A549 (cell line): ENCODE measurements at regions not wholly inside any gene's neighbourhood (a gene's known extent, or its start where the extent isn't known, plus 50 kb on each side); places are given as distances from the start of the nearest gene placed in this dataset.

ENCODE experiments used
- ATAC-seq, 2 experiments: fragments of 200-7000 bp in 1 of 2; fragments of >200 bp in 1 of 2; cut with Nextera tagmentation in 1 of 2; cut with Tn5 transposase in 1 of 2; 3 replicates each; pipeline versions ENCODE4 v1.8.0 to v1.9.1; 2018 to 2020; ENCODE audit warnings: mild to moderate bottlenecking in 1 of 2, moderate library complexity in 1 of 2
- CTCF ChIA-PET: fragments of 300-600 bp; sonication (Branson Sonifier 250); formaldehyde crosslinking; extraction: SDS; loops from one replicate; lab custom pipeline; 2021; ENCODE audit warnings: antibody characterized with exemption, inconsistent platforms; lab: Yijun Ruan, JAX
- POLR2A ChIA-PET: fragments of 350-600 bp; formaldehyde crosslinking; extraction: SDS; loops from one replicate; lab custom pipeline; 2021; ENCODE audit warnings: antibody characterized with exemption, inconsistent platforms; lab: Yijun Ruan, JAX
- DNase-seq, 2 experiments: peaks; one replicate each; pipeline versions ENCODE4 v3.0.0 to v3.0.0-alpha.2; 2011 to 2016; ENCODE audit warnings: low read depth in 1 of 2, low spot score in 1 of 2
- FAIRE-seq: peaks from 2 replicates; lab custom pipeline; 2011; peaks lifted over from hg19 to GRCh38; lab: Jason Lieb, UNC
- H3K27ac ChIP-seq, 2 experiments: fragments of >200 bp; sonication (Bioruptor Twin); formaldehyde crosslinking; 3 replicates each; pipeline ENCODE4 v1.5.1; 2016 to 2017
- H3K4me1 ChIP-seq: fragments of >200 bp; sonication (Bioruptor Twin); formaldehyde crosslinking; 3 replicates; pipeline ENCODE4 v1.6.1; 2016
- H3K4me2 ChIP-seq: fragments of >200 bp; sonication (Bioruptor Twin); formaldehyde crosslinking; 3 replicates; pipeline ENCODE4 v1.6.1; 2016
- H3K4me3 ChIP-seq: fragments of >200 bp; sonication (Bioruptor Twin); formaldehyde crosslinking; 3 replicates; pipeline ENCODE4 v1.5.1; 2016
- H3K9me3 ChIP-seq: fragments of >200 bp; sonication (Bioruptor Twin); formaldehyde crosslinking; 3 replicates; pipeline ENCODE4 v1.6.1; 2016
- CBX2 ChIP-seq: fragments of 200-600 bp; sonication (generic); IDR thresholded peaks from 2 replicates; pipeline ENCODE4 v1.6.1; 2016; ENCODE audit warnings: low read depth, mild to moderate bottlenecking, borderline replicate concordance
- CHD2 ChIP-seq: fragments of 150-350 bp; IDR thresholded peaks from 2 replicates; pipeline ENCODE4 v1.6.1; 2014; ENCODE audit warnings: low read length; ENCODE audit not compliant: partially characterized antibody
- CHD4 ChIP-seq: fragments of 200-600 bp; sonication (generic); IDR thresholded peaks from 2 replicates; pipeline ENCODE4 v1.6.1; 2016; ENCODE audit warnings: antibody characterized with exemption, mild to moderate bottlenecking, borderline replicate concordance
- EHF ChIP-seq: fragments of 250-450 bp; sonication (Bioruptor Pico); IDR thresholded peaks from 2 replicates; pipeline ENCODE4 v1.5.0; 2020; ENCODE audit warnings: mild to moderate bottlenecking
- EP300 ChIP-seq, 2 experiments: fragments of >200 bp; sonication (Bioruptor Twin); formaldehyde crosslinking; IDR thresholded peaks; 2 replicates in 1 of 2; 3 replicates in 1 of 2; pipeline ENCODE4 v1.6.1; 2016 to 2017
- FOXS1 ChIP-seq: fragments of 250-450 bp; sonication (Bioruptor Pico); IDR thresholded peaks from 2 replicates; pipeline ENCODE4 v1.5.0; 2020; ENCODE audit warnings: mild to moderate bottlenecking, moderate library complexity
- GATA3 ChIP-seq: IDR thresholded peaks from 2 replicates; pipeline ENCODE4 v1.6.1; 2012; ENCODE audit warnings: borderline replicate concordance
- HDAC2 ChIP-seq: fragments of 200-600 bp; sonication (generic); IDR thresholded peaks from 2 replicates; pipeline ENCODE4 v1.6.1; 2016
- HEYL ChIP-seq: fragments of 250-450 bp; sonication (Bioruptor Pico); IDR thresholded peaks from 2 replicates; pipeline ENCODE4 v1.8.0; 2021; ENCODE audit warnings: mild to moderate bottlenecking, moderate library complexity
- HOXB13 ChIP-seq: fragments of 250-450 bp; sonication (Bioruptor Pico); IDR thresholded peaks from 2 replicates; pipeline ENCODE4 v1.5.0; 2020; ENCODE audit warnings: low read depth, mild to moderate bottlenecking, moderate library complexity
- JUN ChIP-seq, 2 experiments: fragments of >200 bp; sonication (Bioruptor Twin); formaldehyde crosslinking; IDR thresholded peaks; 2 replicates in 1 of 2; 3 replicates in 1 of 2; pipeline ENCODE4 v1.6.1; 2016 to 2017
- KDM1A ChIP-seq: fragments of 200-600 bp; sonication (generic); IDR thresholded peaks from 2 replicates; pipeline ENCODE4 v1.6.1; 2016; ENCODE audit warnings: low read depth, mild to moderate bottlenecking
- MAFK ChIP-seq: fragments of 450-650 bp; IDR thresholded peaks from 2 replicates; pipeline ENCODE4 v1.6.1; 2014; ENCODE audit not compliant: partially characterized antibody
- MAZ ChIP-seq: fragments of 150-350 bp; IDR thresholded peaks from 2 replicates; pipeline ENCODE4 v1.6.1; 2014; ENCODE audit warnings: antibody characterized with exemption, low read depth, low read length, borderline replicate concordance
- MYC ChIP-seq: IDR thresholded peaks from 2 replicates; pipeline ENCODE4 v1.6.1; 2012; ENCODE audit warnings: mild to moderate bottlenecking, inconsistent platforms, low read length, improper control_type of control experiment, borderline replicate concordance
- NR3C1 ChIP-seq: fragments of >200 bp; sonication (Bioruptor Twin); formaldehyde crosslinking; IDR thresholded peaks from 3 replicates; pipeline ENCODE4 v1.6.1; 2017
- PHF8 ChIP-seq: fragments of 200-600 bp; sonication (generic); IDR thresholded peaks from 2 replicates; pipeline ENCODE4 v1.6.1; 2016; ENCODE audit warnings: low read depth, mild to moderate bottlenecking, antibody characterized with exemption, moderate library complexity, borderline replicate concordance
- POLR2A ChIP-seq: IDR thresholded peaks from 2 replicates; pipeline ENCODE4 v1.6.1; 2012; ENCODE audit warnings: mild to moderate bottlenecking, low read length
- POLR2AphosphoS2 ChIP-seq: conservative IDR thresholded peaks from 2 replicates; pipeline ENCODE4 v1.6.1; 2012; ENCODE audit warnings: low read length, improper control_type of control experiment, inconsistent platforms
- RCOR1 ChIP-seq: fragments of 150-350 bp; IDR thresholded peaks from 2 replicates; pipeline ENCODE4 v1.6.1; 2014; ENCODE audit warnings: antibody characterized with exemption, low read length, low read depth
- RFX5 ChIP-seq: fragments of 450-650 bp; IDR thresholded peaks from 2 replicates; pipeline ENCODE4 v1.7.1; 2014; ENCODE audit warnings: antibody characterized with exemption, mild to moderate bottlenecking, moderate library complexity
- RNF2 ChIP-seq: fragments of 200-600 bp; sonication (generic); IDR thresholded peaks from 2 replicates; pipeline ENCODE4 v1.6.1; 2016; ENCODE audit warnings: low read depth, mild to moderate bottlenecking, antibody characterized with exemption, moderate library complexity, borderline replicate concordance
- SMC3 ChIP-seq: fragments of >200 bp; sonication (Bioruptor Twin); formaldehyde crosslinking; IDR thresholded peaks from 3 replicates; pipeline ENCODE4 v1.6.1; 2018; ENCODE audit warnings: inconsistent platforms
- SREBF2 ChIP-seq: fragments of 450-650 bp; IDR thresholded peaks from 2 replicates; pipeline ENCODE4 v1.6.1; 2014; ENCODE audit warnings: mild to moderate bottlenecking, moderate library complexity
- TFCP2L1 ChIP-seq: fragments of 250-450 bp; sonication (Bioruptor Pico); IDR thresholded peaks from 2 replicates; pipeline ENCODE4 v1.5.0; 2021; ENCODE audit warnings: mild to moderate bottlenecking
- ZC3H11A ChIP-seq: fragments of 450-650 bp; IDR thresholded peaks from 2 replicates; pipeline ENCODE4 v1.6.1; 2014; ENCODE audit warnings: antibody characterized with exemption, mild to moderate bottlenecking
- ZFP36 ChIP-seq: fragments of 450-650 bp; IDR thresholded peaks from 2 replicates; pipeline ENCODE4 v1.6.1; 2014; ENCODE audit warnings: borderline replicate concordance; ENCODE audit not compliant: partially characterized antibody
- WGBS: methylation state at CpG from one replicate; pipeline ENCODE4 v1.1.6; 2017; ENCODE audit errors: missing lambda C conversion rate; 5-methylcytosine and 5-hydroxymethylcytosine counted together
- TF ChIP-seq, protein P1 (sequence below): fragments of >200 bp; sonication (Bioruptor Twin); formaldehyde crosslinking; IDR thresholded peaks from 3 replicates; pipeline ENCODE4 v1.6.1; 2016
- TF ChIP-seq, protein P2 (sequence below): IDR thresholded peaks from 2 replicates; pipeline ENCODE4 v1.6.1; 2012
- TF ChIP-seq, protein P3 (sequence below): fragments of 200-600 bp; sonication (generic); IDR thresholded peaks from 2 replicates; pipeline ENCODE4 v1.6.1; 2016; ENCODE audit warnings: antibody characterized with exemption, mild to moderate bottlenecking, moderate library complexity
- TF ChIP-seq, protein P4 (sequence below): fragments of 250-450 bp; sonication (Bioruptor Pico); IDR thresholded peaks from 2 replicates; pipeline ENCODE4 v1.5.0; 2020; ENCODE audit warnings: low read depth, mild to moderate bottlenecking, moderate library complexity
- TF ChIP-seq, protein P5 (sequence below): IDR thresholded peaks from 2 replicates; pipeline ENCODE4 v1.6.1; 2012

DNA sequence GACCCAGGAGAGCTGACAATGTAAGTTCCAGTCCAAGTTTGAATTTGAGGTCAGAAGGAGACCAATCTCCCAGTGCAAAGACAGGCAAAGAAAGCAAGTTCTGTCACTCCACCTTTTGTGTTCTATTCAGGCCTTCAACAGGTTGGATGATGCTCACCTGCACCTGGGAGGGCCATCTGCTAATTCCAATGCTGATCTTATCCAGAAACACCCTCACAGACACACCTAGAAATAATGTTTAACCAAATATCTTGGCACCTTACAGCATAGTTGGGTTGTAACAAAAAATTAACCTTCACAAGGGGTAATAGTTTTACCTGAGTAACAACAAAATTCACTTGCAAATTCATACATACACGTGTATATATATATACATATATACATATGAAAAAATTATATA is 190.8 kb downstream of the DIRAS2 start:
- H3K4me2 ChIP-seq, result no peak overlapping the region
- no peak overlapping the region for H3K4me3 ChIP-seq
- 0 out of 3 replicates have a peak, but pooled peaks cover 6% of the 10 kb centered on the region for H3K9me3 ChIP-seq
- TF ChIP-seq HOXB13 (no peak), NR3C1 (no peak), ZC3H11A (no peak), RNF2 (no peak), SMC3 (no peak), CHD2 (no peak), RCOR1 (no peak), RFX5 (no peak), CHD4 (no peak), MAZ (no peak), POLR2AphosphoS2 (no peak), HEYL (CRISPR knock-in tag) (no peak), POLR2A (no peak), MAFK (no peak), ZFP36 (no peak), EHF (CRISPR knock-in tag) (no peak), PHF8 (no peak), GATA3 (no peak)
- TF ChIP-seq, protein P1, sequence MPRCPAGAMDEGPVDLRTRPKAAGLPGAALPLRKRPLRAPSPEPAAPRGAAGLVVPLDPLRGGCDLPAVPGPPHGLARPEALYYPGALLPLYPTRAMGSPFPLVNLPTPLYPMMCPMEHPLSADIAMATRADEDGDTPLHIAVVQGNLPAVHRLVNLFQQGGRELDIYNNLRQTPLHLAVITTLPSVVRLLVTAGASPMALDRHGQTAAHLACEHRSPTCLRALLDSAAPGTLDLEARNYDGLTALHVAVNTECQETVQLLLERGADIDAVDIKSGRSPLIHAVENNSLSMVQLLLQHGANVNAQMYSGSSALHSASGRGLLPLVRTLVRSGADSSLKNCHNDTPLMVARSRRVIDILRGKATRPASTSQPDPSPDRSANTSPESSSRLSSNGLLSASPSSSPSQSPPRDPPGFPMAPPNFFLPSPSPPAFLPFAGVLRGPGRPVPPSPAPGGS, result no peak
- TF ChIP-seq, protein P2, sequence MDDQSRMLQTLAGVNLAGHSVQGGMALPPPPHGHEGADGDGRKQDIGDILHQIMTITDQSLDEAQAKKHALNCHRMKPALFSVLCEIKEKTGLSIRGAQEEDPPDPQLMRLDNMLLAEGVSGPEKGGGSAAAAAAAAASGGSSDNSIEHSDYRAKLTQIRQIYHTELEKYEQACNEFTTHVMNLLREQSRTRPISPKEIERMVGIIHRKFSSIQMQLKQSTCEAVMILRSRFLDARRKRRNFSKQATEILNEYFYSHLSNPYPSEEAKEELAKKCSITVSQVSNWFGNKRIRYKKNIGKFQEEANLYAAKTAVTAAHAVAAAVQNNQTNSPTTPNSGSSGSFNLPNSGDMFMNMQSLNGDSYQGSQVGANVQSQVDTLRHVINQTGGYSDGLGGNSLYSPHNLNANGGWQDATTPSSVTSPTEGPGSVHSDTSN, result no peak
- FAIRE-seq, result no peak
- ChIA-PET CTCF (no interaction called here), POLR2A (no interaction called here)
- H3K4me1 ChIP-seq, result no peaks in the 10 kb centered on the region
- no peak overlapping the region for H3K27ac ChIP-seq
- no peak for ATAC-seq
- 6% methylated on average over 1 of the region's 1 CpG for WGBS
- DNase-seq, result no peak

DNA sequence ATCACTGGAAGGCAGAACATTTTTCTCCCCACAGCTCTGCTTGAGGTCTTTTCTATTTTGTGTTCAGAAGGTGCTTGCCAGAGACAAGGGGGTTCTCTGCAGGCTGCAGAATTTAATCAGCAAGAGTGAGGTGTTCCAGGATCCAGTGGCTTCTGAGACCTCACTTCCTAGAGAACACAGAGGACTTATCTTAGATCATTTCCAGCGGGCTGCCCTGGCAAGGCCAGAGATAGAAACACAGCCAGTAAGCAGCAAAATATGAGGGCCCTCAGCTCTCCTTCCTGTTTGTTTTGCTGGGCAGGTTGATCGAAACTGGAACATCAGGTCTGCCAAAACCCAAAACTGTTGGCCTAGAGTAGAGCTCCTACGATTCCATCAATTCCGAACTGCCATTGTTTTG is 187.3 kb downstream of the DIRAS2 start:
- Histone ChIP-seq H3K4me2 (no peak overlapping the region), H3K4me3 (no peak overlapping the region), H3K9me3 (0 out of 3 replicates have a peak, but pooled peaks cover 6% of the 10 kb centered on the region), H3K27ac (no peak overlapping the region), H3K4me1 (no peaks in the 10 kb centered on the region)
- DNase-seq (no peak), ATAC-seq (no peak), FAIRE-seq (no peak)
- no peak for TF ChIP-seq POLR2A
- no peak for TF ChIP-seq MYC
- TF ChIP-seq, protein P3, sequence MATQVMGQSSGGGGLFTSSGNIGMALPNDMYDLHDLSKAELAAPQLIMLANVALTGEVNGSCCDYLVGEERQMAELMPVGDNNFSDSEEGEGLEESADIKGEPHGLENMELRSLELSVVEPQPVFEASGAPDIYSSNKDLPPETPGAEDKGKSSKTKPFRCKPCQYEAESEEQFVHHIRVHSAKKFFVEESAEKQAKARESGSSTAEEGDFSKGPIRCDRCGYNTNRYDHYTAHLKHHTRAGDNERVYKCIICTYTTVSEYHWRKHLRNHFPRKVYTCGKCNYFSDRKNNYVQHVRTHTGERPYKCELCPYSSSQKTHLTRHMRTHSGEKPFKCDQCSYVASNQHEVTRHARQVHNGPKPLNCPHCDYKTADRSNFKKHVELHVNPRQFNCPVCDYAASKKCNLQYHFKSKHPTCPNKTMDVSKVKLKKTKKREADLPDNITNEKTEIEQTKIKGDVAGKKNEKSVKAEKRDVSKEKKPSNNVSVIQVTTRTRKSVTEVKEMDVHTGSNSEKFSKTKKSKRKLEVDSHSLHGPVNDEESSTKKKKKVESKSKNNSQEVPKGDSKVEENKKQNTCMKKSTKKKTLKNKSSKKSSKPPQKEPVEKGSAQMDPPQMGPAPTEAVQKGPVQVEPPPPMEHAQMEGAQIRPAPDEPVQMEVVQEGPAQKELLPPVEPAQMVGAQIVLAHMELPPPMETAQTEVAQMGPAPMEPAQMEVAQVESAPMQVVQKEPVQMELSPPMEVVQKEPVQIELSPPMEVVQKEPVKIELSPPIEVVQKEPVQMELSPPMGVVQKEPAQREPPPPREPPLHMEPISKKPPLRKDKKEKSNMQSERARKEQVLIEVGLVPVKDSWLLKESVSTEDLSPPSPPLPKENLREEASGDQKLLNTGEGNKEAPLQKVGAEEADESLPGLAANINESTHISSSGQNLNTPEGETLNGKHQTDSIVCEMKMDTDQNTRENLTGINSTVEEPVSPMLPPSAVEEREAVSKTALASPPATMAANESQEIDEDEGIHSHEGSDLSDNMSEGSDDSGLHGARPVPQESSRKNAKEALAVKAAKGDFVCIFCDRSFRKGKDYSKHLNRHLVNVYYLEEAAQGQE, result no peak
- TF ChIP-seq MAZ, result no peak
- TF ChIP-seq, protein P4, sequence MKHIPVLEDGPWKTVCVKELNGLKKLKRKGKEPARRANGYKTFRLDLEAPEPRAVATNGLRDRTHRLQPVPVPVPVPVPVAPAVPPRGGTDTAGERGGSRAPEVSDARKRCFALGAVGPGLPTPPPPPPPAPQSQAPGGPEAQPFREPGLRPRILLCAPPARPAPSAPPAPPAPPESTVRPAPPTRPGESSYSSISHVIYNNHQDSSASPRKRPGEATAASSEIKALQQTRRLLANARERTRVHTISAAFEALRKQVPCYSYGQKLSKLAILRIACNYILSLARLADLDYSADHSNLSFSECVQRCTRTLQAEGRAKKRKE (CRISPR knock-in tag), result no peak
- TF ChIP-seq TFCP2L1 (CRISPR knock-in tag), result no peak
- TF ChIP-seq, protein P5, sequence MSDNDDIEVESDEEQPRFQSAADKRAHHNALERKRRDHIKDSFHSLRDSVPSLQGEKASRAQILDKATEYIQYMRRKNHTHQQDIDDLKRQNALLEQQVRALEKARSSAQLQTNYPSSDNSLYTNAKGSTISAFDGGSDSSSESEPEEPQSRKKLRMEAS, result no peak
- no peak for TF ChIP-seq HOXB13
- TF ChIP-seq SREBF2, result no peak
- no peak for TF ChIP-seq CHD2
- no peak for TF ChIP-seq JUN (IDR thresholded peaks at IDR 0.05)
- TF ChIP-seq FOXS1 (CRISPR knock-in tag), result no peak
- TF ChIP-seq MAFK, result no peak
- TF ChIP-seq HEYL (CRISPR knock-in tag), result no peak
- TF ChIP-seq KDM1A, result no peak
- no peak for TF ChIP-seq CBX2
- TF ChIP-seq EP300 (IDR thresholded peaks at IDR 0.05), result no peak
- no peak for TF ChIP-seq CHD4
- no peak for TF ChIP-seq HDAC2
- WGBS, result 62% methylated on average over 4 of the region's 4 CpGs
- CTCF ChIA-PET, result no interaction called here
- POLR2A ChIA-PET, result no interaction called here
